Epithelial cell of esophagus (primary cell): ENCODE measurements at regions not wholly inside any gene's neighbourhood (a gene's known extent, or its start where the extent isn't known, plus 50 kb on each side); places are given as distances from the start of the nearest gene placed in this dataset.

Experiments used
- DNase-seq: peaks from one replicate; pipeline ENCODE4 v3.0.0; 2010; ENCODE audit warnings: low read depth
- H3K4me3 ChIP-seq: 2 replicates; pipeline ENCODE4 v1.5.1; 2011; ENCODE audit warnings: mild to moderate bottlenecking, low read length, control low read depth
- CTCF ChIP-seq: IDR thresholded peaks from 2 replicates; pipeline ENCODE4 v1.5.1; 2011; ENCODE audit warnings: low read depth, mild to moderate bottlenecking, low read length, control low read depth, inconsistent platforms; ENCODE audit not compliant: insufficient read depth; ENCODE audit errors: missing control alignments

- no peak overlapping the region for H3K4me3 ChIP-seq
- peak; percentile 35 for DNase-seq
- TF ChIP-seq CTCF = no peak
These were observed 93.7 kb upstream of the BOC start for GRCh38 chr3:113117511-113118234.

- H3K4me3 ChIP-seq = no peak overlapping the region
- DNase-seq = no peak
These were observed 93.0 kb upstream of the BOC start for GRCh38 chr3:113118336-113118735.

GRCh38 chr3:113124256-113124830, 87.0 kb upstream of the BOC start:
- no peak for TF ChIP-seq CTCF
- H3K4me3 ChIP-seq = no peak overlapping the region
- DNase-seq = no peak

More at GRCh38 chr3:113118336-113118735, 93.0 kb upstream of the BOC start:
- TF ChIP-seq CTCF = no peak

GRCh38 chr3:113125951-113126350, 85.4 kb upstream of the BOC start:
- TF ChIP-seq CTCF = no peak
- H3K4me3 ChIP-seq = no peak overlapping the region
- DNase-seq = no peak

- TF ChIP-seq CTCF = no peak
- DNase-seq = peak; percentile 51
- H3K4me3 ChIP-seq = no peak overlapping the region
These were observed 82.9 kb upstream of the BOC start for GRCh38 chr3:113128386-113129015.

GRCh38 chr3:113129168-113129567, 82.2 kb upstream of the BOC start:
- no peak for TF ChIP-seq CTCF

More at GRCh38 chr3:113129168-113129567, 82.2 kb upstream of the BOC start:
- no peak for DNase-seq
- H3K4me3 ChIP-seq = no peak overlapping the region
